Prostate gland (tissue), 2 donors: ENCODE measurements at regions not wholly inside any gene's neighbourhood (a gene's known extent, or its start where the extent isn't known, plus 50 kb on each side); places are given as distances from the start of the nearest gene placed in this dataset.

ENCODE experiments used
- DNase-seq: peaks from one replicate; pipeline ENCODE4 v3.0.0-alpha.2; 2019; ENCODE audit warnings: low spot score
- H3K27ac ChIP-seq, 2 donors: fragments of 200-600 bp; sonication (generic); 2 replicates each; pipeline ENCODE4 v1.5.1; 2017 to 2019
- H3K27me3 ChIP-seq: fragments of 200-600 bp; sonication (generic); replicated peaks from 2 replicates; pipeline ENCODE4 v1.5.1; 2019; ENCODE audit not compliant: insufficient read depth
- H3K36me3 ChIP-seq, 2 donors: fragments of 200-600 bp; sonication (generic); 1 replicate in 1 of 2; 2 replicates in 1 of 2; pipeline versions ENCODE4 v1.5.1 to v1.8.1; 2017 to 2019
- H3K4me1 ChIP-seq: fragments of 200-600 bp; sonication (generic); replicated peaks from 2 replicates; pipeline ENCODE4 v1.5.1; 2019
- H3K4me3 ChIP-seq, 2 donors: fragments of 200-600 bp; sonication (generic); 2 replicates each; pipeline ENCODE4 v1.5.1; 2017 to 2019
- H3K9me3 ChIP-seq: fragments of 200-600 bp; sonication (generic); 2 replicates; pipeline ENCODE4 v1.5.1; 2017
- CTCF ChIP-seq, 4 experiments: fragments of 200-600 bp in 2 of 4; fragments of 450-650 bp in 2 of 4; sonication (generic) in 2 of 4; IDR thresholded peaks; 1 replicate in 3 of 4; 2 replicates in 1 of 4; pipeline ENCODE4 v1.5.1; 2016 to 2019; ENCODE audit warnings: antibody characterized with exemption in 4 of 4, mild to moderate bottlenecking in 2 of 4, moderate library complexity in 2 of 4
- POLR2A ChIP-seq: fragments of 450-650 bp; IDR thresholded peaks from one replicate; pipeline ENCODE4 v1.6.1; 2016; ENCODE audit warnings: antibody characterized with exemption, mild to moderate bottlenecking
- POLR2AphosphoS5 ChIP-seq: sonication (generic); formaldehyde crosslinking; IDR thresholded peaks from one replicate; pipeline ENCODE4 v1.6.1; 2017; ENCODE audit warnings: antibody characterized with exemption
- WGBS: methylation state at CpG from one replicate; pipeline ENCODE4 v1.1.5; 2018; 5-methylcytosine and 5-hydroxymethylcytosine counted together
- intact Hi-C: fragments of 100-400 bp; cut with DNase I; formaldehyde crosslinking; loops from one replicate; pipeline ENCODE4 v1.14.2; 2022

GRCh38 chr2:163200741-163201140, 362.2 kb upstream of the KCNH7 start:
- 90% methylated on average over 4 of the region's 4 CpGs for WGBS
- no peaks in the 10 kb centered on the region for H3K27me3 ChIP-seq

GRCh38 chr2:163198972-163199371, 360.4 kb upstream of the KCNH7 start:
- Histone ChIP-seq H3K9me3 (no peaks in the 10 kb centered on the region), H3K36me3 (no peaks in the 10 kb centered on the region), H3K4me1 (no peaks in the 10 kb centered on the region), H3K27ac (no peak overlapping the region), H3K4me3 (no peak overlapping the region), H3K27me3 (no peaks in the 10 kb centered on the region)
- 74% methylated on average over 2 of the region's 2 CpGs for WGBS
- TF ChIP-seq CTCF (IDR thresholded peaks at IDR 0.05) (no peak), POLR2AphosphoS5 (no peak), POLR2A (no peak)
- DNase-seq: no peak
- intact Hi-C loops: no loop called here

More at GRCh38 chr2:163200741-163201140, 362.2 kb upstream of the KCNH7 start:
- Histone ChIP-seq H3K27ac (no peak overlapping the region), H3K4me3 (no peak overlapping the region), H3K36me3 (no peaks in the 10 kb centered on the region), H3K9me3 (no peaks in the 10 kb centered on the region), H3K4me1 (no peaks in the 10 kb centered on the region)
- intact Hi-C loops: no loop called here
- TF ChIP-seq CTCF (IDR thresholded peaks at IDR 0.05) (no peak), POLR2AphosphoS5 (no peak), POLR2A (no peak)
- DNase-seq: no peak

- H3K4me1 ChIP-seq: no peaks in the 10 kb centered on the region
- no peaks in the 10 kb centered on the region for H3K27me3 ChIP-seq
- intact Hi-C loops: no loop called here
- no peaks in the 10 kb centered on the region for H3K36me3 ChIP-seq
- DNase-seq: no peak
- 41% methylated on average over 1 of the region's 1 CpG for WGBS
- H3K9me3 ChIP-seq: no peaks in the 10 kb centered on the region
- no peak overlapping the region for H3K27ac ChIP-seq
- no peak overlapping the region for H3K4me3 ChIP-seq
- no peak for TF ChIP-seq POLR2AphosphoS5
- TF ChIP-seq CTCF (IDR thresholded peaks at IDR 0.05): no peak
- TF ChIP-seq POLR2A: no peak
Observed at GRCh38 chr2:163198007-163198406, 359.4 kb upstream of the KCNH7 start.

GRCh38 chr2:163191372-163191771, 352.8 kb upstream of the KCNH7 start:
- no peak for DNase-seq
- peak in 2 of 4 experiments; percentile 47 to 50 for TF ChIP-seq CTCF (IDR thresholded peaks at IDR 0.05)
- no peak for TF ChIP-seq POLR2A
- no peak for TF ChIP-seq POLR2AphosphoS5
- H3K4me1 ChIP-seq: no peaks in the 10 kb centered on the region
- no peaks in the 10 kb centered on the region for H3K9me3 ChIP-seq
- no peak overlapping the region for H3K4me3 ChIP-seq
- H3K27ac ChIP-seq: no peak overlapping the region
- H3K27me3 ChIP-seq: no peaks in the 10 kb centered on the region
- H3K36me3 ChIP-seq: no peaks in the 10 kb centered on the region
- intact Hi-C loops: no loop called here

- intact Hi-C loops: no loop called here
Observed at GRCh38 chr2:163187995-163188655, 349.6 kb upstream of the KCNH7 start.

More at GRCh38 chr2:163187995-163188655, 349.6 kb upstream of the KCNH7 start:
- WGBS: 57% methylated on average over 7 of the region's 7 CpGs
- no peak overlapping the region for H3K27ac ChIP-seq
- DNase-seq: no peak
- H3K4me1 ChIP-seq: no peaks in the 10 kb centered on the region
- no peaks in the 10 kb centered on the region for H3K9me3 ChIP-seq
- H3K27me3 ChIP-seq: no peaks in the 10 kb centered on the region
- no peaks in the 10 kb centered on the region for H3K36me3 ChIP-seq
- TF ChIP-seq POLR2AphosphoS5 (no peak), POLR2A (no peak), CTCF (IDR thresholded peaks at IDR 0.05) (no peak)
- H3K4me3 ChIP-seq: no peak overlapping the region
